ENCODE measurements at regions not wholly inside any gene's neighbourhood (a gene's known extent, or its start where the extent isn't known, plus 50 kb on each side); places are given as distances from the start of the nearest gene placed in this dataset.

GRCh38 chr13:37495046-37495445 is 103.5 kb downstream of the POSTN start:
- no peak overlapping the region for H3K27ac ChIP-seq
- no peak overlapping the region for H3K4me3 ChIP-seq
- H3K4me1 ChIP-seq, result peaks cover 0 to 13% (median 6%) of the 10 kb centered on the region in 4 donors
- no peaks in the 10 kb centered on the region for H3K27me3 ChIP-seq
- H3K36me3 ChIP-seq, result no peaks in the 10 kb centered on the region
- intact Hi-C loops (cut with DNase I; ENCODE audit: low total_unique reads), result no loop called here
- TF ChIP-seq CTCF (IDR thresholded peaks at IDR 0.05), result no peak
- H3K9me3 ChIP-seq, result no peaks in the 10 kb centered on the region
- DNase-seq, result no peak

- H3K27me3 ChIP-seq, result no peaks in the 10 kb centered on the region
- no peak overlapping the region for H3K4me3 ChIP-seq
- intact Hi-C loops (cut with DNase I; ENCODE audit: low total_unique reads), result no loop called here
- H3K27ac ChIP-seq, result no peak overlapping the region
- H3K4me1 ChIP-seq, result peaks cover 0 to 22% (median 6%) of the 10 kb centered on the region in 4 donors
- no peak for DNase-seq
- TF ChIP-seq CTCF (IDR thresholded peaks at IDR 0.05), result no peak
- no peaks in the 10 kb centered on the region for H3K9me3 ChIP-seq
- H3K36me3 ChIP-seq, result no peaks in the 10 kb centered on the region
These were observed 104.8 kb downstream of the POSTN start for GRCh38 chr13:37493775-37494174.

- H3K27ac ChIP-seq, result no peak overlapping the region
- H3K36me3 ChIP-seq, result no peaks in the 10 kb centered on the region
- no peak overlapping the region for H3K4me3 ChIP-seq
- no peak for DNase-seq
- peaks cover 0 to 27% (median 6%) of the 10 kb centered on the region in 4 donors for H3K4me1 ChIP-seq
- intact Hi-C loops (cut with DNase I; ENCODE audit: low total_unique reads), result no loop called here
- no peaks in the 10 kb centered on the region for H3K9me3 ChIP-seq
- no peaks in the 10 kb centered on the region for H3K27me3 ChIP-seq
- no peak for TF ChIP-seq CTCF (IDR thresholded peaks at IDR 0.05)
These were observed 105.6 kb downstream of the POSTN start for GRCh38 chr13:37492741-37493514.

- intact Hi-C loops (cut with DNase I; ENCODE audit: low total_unique reads), result no loop called here
- H3K36me3 ChIP-seq, result no peaks in the 10 kb centered on the region
- H3K27ac ChIP-seq, result no peak overlapping the region
- no peak for DNase-seq
- peaks cover 0 to 27% (median 6%) of the 10 kb centered on the region in 4 donors for H3K4me1 ChIP-seq
- no peak for TF ChIP-seq CTCF (IDR thresholded peaks at IDR 0.05)
- no peaks in the 10 kb centered on the region for H3K9me3 ChIP-seq
- no peaks in the 10 kb centered on the region for H3K27me3 ChIP-seq
- no peak overlapping the region for H3K4me3 ChIP-seq
These were observed 106.5 kb downstream of the POSTN start for GRCh38 chr13:37492075-37492474.

- Histone ChIP-seq H3K36me3 (no peaks in the 10 kb centered on the region), H3K27ac (no peak overlapping the region), H3K27me3 (no peaks in the 10 kb centered on the region), H3K4me1 (peaks cover 0 to 27% (median 6%) of the 10 kb centered on the region in 4 donors), H3K4me3 (no peak overlapping the region), H3K9me3 (no peaks in the 10 kb centered on the region)
- intact Hi-C loops (cut with DNase I; ENCODE audit: low total_unique reads), result no loop called here
- no peak for TF ChIP-seq CTCF (IDR thresholded peaks at IDR 0.05)
- DNase-seq, result no peak
These were observed 106.9 kb downstream of the POSTN start for GRCh38 chr13:37491661-37492060.

Measured in tibial artery (tissue), 4 donors.